GM12878 (cell line): ENCODE measurements at regions not wholly inside any gene's neighbourhood (a gene's known extent, or its start where the extent isn't known, plus 50 kb on each side); places are given as distances from the start of the nearest gene placed in this dataset.

ENCODE experiments used
- ATAC-seq: fragments of 200-7000 bp; cut with Tn5 transposase; 3 replicates; pipeline ENCODE4 v1.9.1; 2020; ENCODE audit warnings: mild to moderate bottlenecking, moderate library complexity
- BruUV-seq: library from RNA; stranded (reverse); fragments of 400-500 nt; replicated peaks from 2 replicates; lab custom pipeline; 2021; lab: Mats Ljungman, UMichigan
- CTCF ChIA-PET: fragments of 300-600 bp; sonication (Branson Sonifier 250); formaldehyde crosslinking; extraction: SDS; loops from one replicate; lab custom pipeline; 2021; ENCODE audit warnings: inconsistent platforms; lab: Yijun Ruan, JAX
- POLR2A ChIA-PET: fragments of 350-600 bp; formaldehyde crosslinking; extraction: SDS; loops from one replicate; lab custom pipeline; 2021; ENCODE audit warnings: inconsistent platforms; lab: Charles Lee
- RAD21 ChIA-PET: fragments of 300-600 bp; sonication (Branson Sonifier 250); formaldehyde crosslinking; loops from one replicate; lab custom pipeline; 2023; ENCODE audit warnings: antibody characterized with exemption; ENCODE audit not compliant: unreplicated experiment; lab: Charles Lee
- SMC1A ChIA-PET: fragments of 300-600 bp; sonication (Branson Sonifier 250); formaldehyde crosslinking; loops from one replicate; lab custom pipeline; 2023; ENCODE audit not compliant: unreplicated experiment, uncharacterized antibody; lab: Charles Lee
- DNase-seq: peaks from one replicate; pipeline ENCODE4 v3.0.0-alpha.2; 2011; ENCODE audit warnings: low read depth, low spot score
- FAIRE-seq: peaks from 3 replicates; lab custom pipeline; 2011; peaks lifted over from hg19 to GRCh38; lab: Jason Lieb, UNC
- H2AFZ ChIP-seq: 2 replicates; pipeline ENCODE4 v1.6.0; 2011; ENCODE audit warnings: low read depth, low read length, control low read depth; ENCODE audit not compliant: control insufficient read depth
- H3K27ac ChIP-seq: 2 replicates; pipeline ENCODE4 v1.5.1; 2011; ENCODE audit warnings: control low read depth; ENCODE audit not compliant: control insufficient read depth, insufficient read depth
- H3K27me3 ChIP-seq, 2 experiments: replicated peaks in 1 of 2; 2 replicates each; pipeline versions ENCODE4 v1.6.0 to v1.6.1; 2011; ENCODE audit warnings: low read length in 1 of 2; ENCODE audit not compliant: control insufficient read depth in 2 of 2, insufficient read depth in 2 of 2
- H3K36me3 ChIP-seq, 2 experiments: 2 replicates each; pipeline ENCODE4 v1.5.1; 2011; ENCODE audit warnings: low read length in 1 of 2; ENCODE audit not compliant: control insufficient read depth in 2 of 2, insufficient read depth in 2 of 2
- H3K4me1 ChIP-seq: 2 replicates; pipeline ENCODE4 v1.6.1; 2011; ENCODE audit warnings: mild to moderate bottlenecking, low read length, moderate library complexity, mixed read lengths; ENCODE audit not compliant: control insufficient read depth, insufficient read depth
- H3K4me2 ChIP-seq: 2 replicates; pipeline ENCODE4 v1.6.0; 2011; ENCODE audit warnings: control low read depth; ENCODE audit not compliant: control insufficient read depth, insufficient read depth
- H3K4me3 ChIP-seq: fragments of 200-600 bp; sonication (generic); 2 replicates; pipeline ENCODE4 v1.5.1; 2016
- H3K79me2 ChIP-seq: 2 replicates; pipeline ENCODE4 v1.6.0; 2011; ENCODE audit warnings: low read length; ENCODE audit not compliant: control insufficient read depth, insufficient read depth
- H3K9ac ChIP-seq: 2 replicates; pipeline ENCODE4 v1.8.0; 2011; ENCODE audit warnings: low read length, control low read depth, mixed read lengths; ENCODE audit not compliant: control insufficient read depth, insufficient read depth
- H3K9me3 ChIP-seq: replicated peaks from 3 replicates; pipeline ENCODE4 v1.5.1; 2011; ENCODE audit warnings: mild to moderate bottlenecking, low read length; ENCODE audit not compliant: control insufficient read depth, insufficient read depth
- H4K20me1 ChIP-seq: 2 replicates; pipeline ENCODE4 v1.6.0; 2011; ENCODE audit not compliant: control insufficient read depth, insufficient read depth
- BCL11A ChIP-seq: IDR thresholded peaks from 2 replicates; pipeline ENCODE4 v1.6.1; 2011; ENCODE audit warnings: low read depth, low read length
- BHLHE40 ChIP-seq, 2 experiments: fragments of 450-650 bp in 1 of 2; IDR thresholded peaks; 2 replicates each; pipeline ENCODE4 v1.6.1; 2011 to 2017; ENCODE audit warnings: low read depth in 2 of 2, borderline replicate concordance in 1 of 2, improper control_type of control experiment in 1 of 2, low read length in 1 of 2, mild to moderate bottlenecking in 1 of 2
- BRCA1 ChIP-seq: IDR thresholded peaks from 2 replicates; pipeline ENCODE4 v1.6.1; 2011; ENCODE audit warnings: low read depth, low read length, improper control_type of control experiment
- EED ChIP-seq: sonication (generic); IDR thresholded peaks from 2 replicates; pipeline ENCODE4 v1.6.1; 2016; ENCODE audit warnings: antibody characterized with exemption, low read depth
- IRF4 ChIP-seq: IDR thresholded peaks from 2 replicates; pipeline ENCODE4 v1.6.1; 2011; ENCODE audit warnings: low read depth, low read length
- JUND ChIP-seq: IDR thresholded peaks from 2 replicates; pipeline ENCODE4 v1.6.1; 2012; ENCODE audit warnings: low read depth, mild to moderate bottlenecking, low read length, improper control_type of control experiment, moderate library complexity
- MEF2B ChIP-seq: fragments of 450-650 bp; IDR thresholded peaks from 2 replicates; pipeline ENCODE4 v1.6.1; 2018; ENCODE audit warnings: mild to moderate bottlenecking, moderate library complexity; ENCODE audit not compliant: partially characterized antibody, poor library complexity, severe bottlenecking
- PML ChIP-seq: IDR thresholded peaks from 2 replicates; pipeline ENCODE4 v1.6.1; 2012; ENCODE audit warnings: low read length, inconsistent platforms
- SMAD5 ChIP-seq: IDR thresholded peaks from 2 replicates; pipeline ENCODE4 v1.6.1; 2016; ENCODE audit warnings: antibody characterized with exemption, low read depth
- YY1 ChIP-seq: IDR thresholded peaks from 2 replicates; pipeline ENCODE4 v1.6.1; 2011; ENCODE audit warnings: low read depth, mild to moderate bottlenecking, low read length
- WGBS: methylation state at CpG from one replicate; pipeline ENCODE4 v1.1.6; 2016; ENCODE audit warnings: low lambda C conversion rate; ENCODE audit not compliant: insufficient replicate concordance, insufficient coverage; ENCODE audit errors: missing lambda C conversion rate; 5-methylcytosine and 5-hydroxymethylcytosine counted together
- in situ Hi-C: fragments of 300-500 bp; cut with MboI; formaldehyde crosslinking; loops from 9 replicates; pipeline ENCODE4 v1.14.3; 2018; ENCODE audit warnings: mixed read lengths
- intact Hi-C: fragments of 100-400 bp; cut with micrococcal nuclease; formaldehyde crosslinking; loops from one replicate; pipeline ENCODE4 v1.14.2; 2022; ENCODE audit not compliant: unreplicated experiment
- TF ChIP-seq, protein P1 (sequence below): fragments of 450-650 bp; IDR thresholded peaks from 2 replicates; pipeline ENCODE4 v1.6.1; 2016; ENCODE audit warnings: mild to moderate bottlenecking
- TF ChIP-seq, protein P2 (sequence below): IDR thresholded peaks from 2 replicates; pipeline ENCODE4 v1.6.1; 2011; ENCODE audit warnings: borderline replicate concordance, low read depth, mild to moderate bottlenecking, moderate library complexity, mixed read lengths, low read length; ENCODE audit not compliant: insufficient read depth; ENCODE audit errors: extremely low read length
- TF ChIP-seq, protein P3 (sequence below): fragments of 450-650 bp; formaldehyde crosslinking; IDR thresholded peaks from 2 replicates; pipeline ENCODE4 v1.5.0; 2022; ENCODE audit warnings: mild to moderate bottlenecking, missing genetic modification characterization
- TF ChIP-seq, protein P4 (sequence below): fragments of 450-650 bp; IDR thresholded peaks from 2 replicates; pipeline ENCODE4 v1.6.1; 2017; ENCODE audit warnings: antibody characterized with exemption, mild to moderate bottlenecking, moderate library complexity
- TF ChIP-seq, protein P5 (sequence below): fragments of 450-650 bp; conservative IDR thresholded peaks from 2 replicates; pipeline ENCODE4 v1.6.1; 2017; ENCODE audit warnings: mild to moderate bottlenecking, moderate library complexity

DNA sequence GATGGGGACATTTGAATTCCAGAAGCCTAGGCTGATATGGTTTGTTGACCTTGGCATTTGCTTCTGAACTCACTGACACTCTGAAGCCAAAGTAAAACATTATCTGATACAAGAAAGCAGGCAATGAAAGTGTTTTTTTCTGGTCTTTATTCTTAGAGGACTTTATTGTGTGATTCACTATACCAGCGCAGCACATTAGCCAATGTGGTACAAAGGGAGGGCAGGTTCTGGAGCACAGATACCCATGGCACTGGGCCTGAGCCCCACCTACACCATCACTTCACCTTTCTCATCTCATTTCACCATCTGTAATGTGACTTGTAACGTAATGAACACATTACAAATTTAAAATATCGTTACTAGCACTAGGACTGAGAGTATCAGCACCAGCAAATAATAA, 89.7 kb upstream of the ZNF366 start:
- Histone ChIP-seq H2AFZ (no peak overlapping the region), H3K4me2 (no peak overlapping the region), H3K9ac (no peak overlapping the region), H3K36me3 (no peaks in the 10 kb centered on the region), H3K79me2 (no peaks in the 10 kb centered on the region), H4K20me1 (no peaks in the 10 kb centered on the region), H3K9me3 (peaks cover 8% of the 10 kb centered on the region), H3K27ac (no peak overlapping the region), H3K4me3 (no peak overlapping the region), H3K27me3 (no peaks in the 10 kb centered on the region), H3K4me1 (peaks cover 4% of the 10 kb centered on the region; the same call in 1 of the 2 replicates)
- ChIA-PET POLR2A (no interaction called here), RAD21 (no interaction called here), CTCF (no interaction called here), SMC1A (no interaction called here)
- intact Hi-C loops (no loop called here), in situ Hi-C loops (no loop called here)
- 50% methylated on average over 3 of the region's 3 CpGs for WGBS
- no TSS peak for BruUV-seq
- FAIRE-seq (no peak), DNase-seq (no peak), ATAC-seq (no peak)
- TF ChIP-seq SMAD5 (no peak), EED (no peak), PML (no peak), BRCA1 (no peak), YY1 (no peak), BHLHE40 (IDR thresholded peaks at IDR 0.05; ENCODE audit: borderline replicate concordance in 1 of 2, low read depth in 2 of 2, low read length in 1 of 2) (no peak), JUND (no peak), MEF2B (no peak), IRF4 (no peak), BCL11A (no peak)
- TF ChIP-seq, protein P1, sequence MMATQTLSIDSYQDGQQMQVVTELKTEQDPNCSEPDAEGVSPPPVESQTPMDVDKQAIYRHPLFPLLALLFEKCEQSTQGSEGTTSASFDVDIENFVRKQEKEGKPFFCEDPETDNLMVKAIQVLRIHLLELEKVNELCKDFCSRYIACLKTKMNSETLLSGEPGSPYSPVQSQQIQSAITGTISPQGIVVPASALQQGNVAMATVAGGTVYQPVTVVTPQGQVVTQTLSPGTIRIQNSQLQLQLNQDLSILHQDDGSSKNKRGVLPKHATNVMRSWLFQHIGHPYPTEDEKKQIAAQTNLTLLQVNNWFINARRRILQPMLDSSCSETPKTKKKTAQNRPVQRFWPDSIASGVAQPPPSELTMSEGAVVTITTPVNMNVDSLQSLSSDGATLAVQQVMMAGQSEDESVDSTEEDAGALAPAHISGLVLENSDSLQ = no peak
- TF ChIP-seq, protein P2, sequence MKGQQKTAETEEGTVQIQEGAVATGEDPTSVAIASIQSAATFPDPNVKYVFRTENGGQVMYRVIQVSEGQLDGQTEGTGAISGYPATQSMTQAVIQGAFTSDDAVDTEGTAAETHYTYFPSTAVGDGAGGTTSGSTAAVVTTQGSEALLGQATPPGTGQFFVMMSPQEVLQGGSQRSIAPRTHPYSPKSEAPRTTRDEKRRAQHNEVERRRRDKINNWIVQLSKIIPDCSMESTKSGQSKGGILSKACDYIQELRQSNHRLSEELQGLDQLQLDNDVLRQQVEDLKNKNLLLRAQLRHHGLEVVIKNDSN = no peak
- TF ChIP-seq, protein P3, sequence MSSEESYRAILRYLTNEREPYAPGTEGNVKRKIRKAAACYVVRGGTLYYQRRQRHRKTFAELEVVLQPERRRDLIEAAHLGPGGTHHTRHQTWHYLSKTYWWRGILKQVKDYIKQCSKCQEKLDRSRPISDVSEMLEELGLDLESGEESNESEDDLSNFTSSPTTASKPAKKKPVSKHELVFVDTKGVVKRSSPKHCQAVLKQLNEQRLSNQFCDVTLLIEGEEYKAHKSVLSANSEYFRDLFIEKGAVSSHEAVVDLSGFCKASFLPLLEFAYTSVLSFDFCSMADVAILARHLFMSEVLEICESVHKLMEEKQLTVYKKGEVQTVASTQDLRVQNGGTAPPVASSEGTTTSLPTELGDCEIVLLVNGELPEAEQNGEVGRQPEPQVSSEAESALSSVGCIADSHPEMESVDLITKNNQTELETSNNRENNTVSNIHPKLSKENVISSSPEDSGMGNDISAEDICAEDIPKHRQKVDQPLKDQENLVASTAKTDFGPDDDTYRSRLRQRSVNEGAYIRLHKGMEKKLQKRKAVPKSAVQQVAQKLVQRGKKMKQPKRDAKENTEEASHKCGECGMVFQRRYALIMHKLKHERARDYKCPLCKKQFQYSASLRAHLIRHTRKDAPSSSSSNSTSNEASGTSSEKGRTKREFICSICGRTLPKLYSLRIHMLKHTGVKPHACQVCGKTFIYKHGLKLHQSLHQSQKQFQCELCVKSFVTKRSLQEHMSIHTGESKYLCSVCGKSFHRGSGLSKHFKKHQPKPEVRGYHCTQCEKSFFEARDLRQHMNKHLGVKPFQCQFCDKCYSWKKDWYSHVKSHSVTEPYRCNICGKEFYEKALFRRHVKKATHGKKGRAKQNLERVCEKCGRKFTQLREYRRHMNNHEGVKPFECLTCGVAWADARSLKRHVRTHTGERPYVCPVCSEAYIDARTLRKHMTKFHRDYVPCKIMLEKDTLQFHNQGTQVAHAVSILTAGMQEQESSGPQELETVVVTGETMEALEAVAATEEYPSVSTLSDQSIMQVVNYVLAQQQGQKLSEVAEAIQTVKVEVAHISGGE (CRISPR knock-in tag) = no peak
- TF ChIP-seq, protein P4, sequence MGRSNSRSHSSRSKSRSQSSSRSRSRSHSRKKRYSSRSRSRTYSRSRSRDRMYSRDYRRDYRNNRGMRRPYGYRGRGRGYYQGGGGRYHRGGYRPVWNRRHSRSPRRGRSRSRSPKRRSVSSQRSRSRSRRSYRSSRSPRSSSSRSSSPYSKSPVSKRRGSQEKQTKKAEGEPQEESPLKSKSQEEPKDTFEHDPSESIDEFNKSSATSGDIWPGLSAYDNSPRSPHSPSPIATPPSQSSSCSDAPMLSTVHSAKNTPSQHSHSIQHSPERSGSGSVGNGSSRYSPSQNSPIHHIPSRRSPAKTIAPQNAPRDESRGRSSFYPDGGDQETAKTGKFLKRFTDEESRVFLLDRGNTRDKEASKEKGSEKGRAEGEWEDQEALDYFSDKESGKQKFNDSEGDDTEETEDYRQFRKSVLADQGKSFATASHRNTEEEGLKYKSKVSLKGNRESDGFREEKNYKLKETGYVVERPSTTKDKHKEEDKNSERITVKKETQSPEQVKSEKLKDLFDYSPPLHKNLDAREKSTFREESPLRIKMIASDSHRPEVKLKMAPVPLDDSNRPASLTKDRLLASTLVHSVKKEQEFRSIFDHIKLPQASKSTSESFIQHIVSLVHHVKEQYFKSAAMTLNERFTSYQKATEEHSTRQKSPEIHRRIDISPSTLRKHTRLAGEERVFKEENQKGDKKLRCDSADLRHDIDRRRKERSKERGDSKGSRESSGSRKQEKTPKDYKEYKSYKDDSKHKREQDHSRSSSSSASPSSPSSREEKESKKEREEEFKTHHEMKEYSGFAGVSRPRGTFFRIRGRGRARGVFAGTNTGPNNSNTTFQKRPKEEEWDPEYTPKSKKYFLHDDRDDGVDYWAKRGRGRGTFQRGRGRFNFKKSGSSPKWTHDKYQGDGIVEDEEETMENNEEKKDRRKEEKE = no peak
- TF ChIP-seq, protein P5, sequence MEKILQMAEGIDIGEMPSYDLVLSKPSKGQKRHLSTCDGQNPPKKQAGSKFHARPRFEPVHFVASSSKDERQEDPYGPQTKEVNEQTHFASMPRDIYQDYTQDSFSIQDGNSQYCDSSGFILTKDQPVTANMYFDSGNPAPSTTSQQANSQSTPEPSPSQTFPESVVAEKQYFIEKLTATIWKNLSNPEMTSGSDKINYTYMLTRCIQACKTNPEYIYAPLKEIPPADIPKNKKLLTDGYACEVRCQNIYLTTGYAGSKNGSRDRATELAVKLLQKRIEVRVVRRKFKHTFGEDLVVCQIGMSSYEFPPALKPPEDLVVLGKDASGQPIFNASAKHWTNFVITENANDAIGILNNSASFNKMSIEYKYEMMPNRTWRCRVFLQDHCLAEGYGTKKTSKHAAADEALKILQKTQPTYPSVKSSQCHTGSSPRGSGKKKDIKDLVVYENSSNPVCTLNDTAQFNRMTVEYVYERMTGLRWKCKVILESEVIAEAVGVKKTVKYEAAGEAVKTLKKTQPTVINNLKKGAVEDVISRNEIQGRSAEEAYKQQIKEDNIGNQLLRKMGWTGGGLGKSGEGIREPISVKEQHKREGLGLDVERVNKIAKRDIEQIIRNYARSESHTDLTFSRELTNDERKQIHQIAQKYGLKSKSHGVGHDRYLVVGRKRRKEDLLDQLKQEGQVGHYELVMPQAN = no peak
